GM10248 (cell line): ENCODE measurements at regions not wholly inside any gene's neighbourhood (a gene's known extent, or its start where the extent isn't known, plus 50 kb on each side); places are given as distances from the start of the nearest gene placed in this dataset.

Experiments used
- CTCF ChIA-PET: fragments of 300-600 bp; sonication (Branson Sonifier 250); formaldehyde crosslinking; extraction: SDS; loops from one replicate; lab custom pipeline; 2021; ENCODE audit warnings: antibody characterized with exemption; lab: Yijun Ruan, JAX
- POLR2A ChIA-PET: fragments of 350-650 bp; sonication (Branson Sonifier 250); formaldehyde crosslinking; extraction: SDS; loops from one replicate; lab custom pipeline; 2020; ENCODE audit warnings: antibody characterized with exemption; lab: Yijun Ruan, JAX
- DNase-seq: peaks from one replicate; pipeline ENCODE4 v3.0.0; 2012; ENCODE audit errors: extremely low spot score
- TF ChIP-seq, protein P1 (sequence below): IDR thresholded peaks from 2 replicates; pipeline ENCODE4 v1.5.1; 2012; ENCODE audit warnings: mild to moderate bottlenecking, low read depth; ENCODE audit errors: extremely low read depth, missing control alignments, control extremely low read depth

DNA sequence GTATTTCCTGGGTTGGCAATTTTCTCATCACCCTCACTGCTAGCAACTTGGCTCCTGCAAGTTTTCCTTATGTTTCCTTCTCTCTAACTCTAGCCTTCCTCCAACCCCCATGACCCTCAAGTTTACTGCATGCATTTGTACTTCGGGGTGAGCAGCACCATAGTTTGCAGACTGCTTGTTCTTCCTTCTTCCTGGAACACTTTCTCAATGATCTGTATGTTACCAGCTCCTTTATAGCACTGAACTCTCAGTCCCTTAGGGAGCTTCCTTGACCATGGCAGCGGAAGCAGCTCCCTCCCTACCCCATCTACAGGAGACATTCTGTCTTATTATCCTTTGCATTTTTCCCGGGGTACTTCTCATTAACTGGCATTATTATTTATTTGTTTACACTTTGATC lies 1089.5 kb upstream of the GYPC start:
- POLR2A ChIA-PET = no interaction called here
- no peak for DNase-seq
- CTCF ChIA-PET = no interaction called here

DNA sequence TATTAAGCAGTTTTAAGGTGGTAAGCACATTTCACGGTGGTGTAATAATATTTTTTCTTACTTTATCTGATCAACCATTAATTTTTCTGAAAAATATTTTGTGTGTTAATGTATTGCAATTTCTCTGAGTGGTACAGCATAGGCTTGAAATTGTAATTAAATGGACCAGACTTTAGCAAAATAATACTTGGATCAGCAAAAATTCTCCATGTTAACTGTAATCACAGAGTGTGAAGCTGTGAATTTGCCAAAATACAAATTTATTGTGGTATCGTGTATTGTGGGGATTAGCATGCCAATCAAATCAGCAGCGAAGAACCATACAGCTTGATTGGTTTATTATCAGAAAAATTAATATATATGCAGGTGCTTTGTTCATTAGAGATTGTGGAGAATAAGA lies 1088.9 kb upstream of the GYPC start:
- CTCF ChIA-PET = no interaction called here
- no peak for DNase-seq
- TF ChIP-seq, protein P1, sequence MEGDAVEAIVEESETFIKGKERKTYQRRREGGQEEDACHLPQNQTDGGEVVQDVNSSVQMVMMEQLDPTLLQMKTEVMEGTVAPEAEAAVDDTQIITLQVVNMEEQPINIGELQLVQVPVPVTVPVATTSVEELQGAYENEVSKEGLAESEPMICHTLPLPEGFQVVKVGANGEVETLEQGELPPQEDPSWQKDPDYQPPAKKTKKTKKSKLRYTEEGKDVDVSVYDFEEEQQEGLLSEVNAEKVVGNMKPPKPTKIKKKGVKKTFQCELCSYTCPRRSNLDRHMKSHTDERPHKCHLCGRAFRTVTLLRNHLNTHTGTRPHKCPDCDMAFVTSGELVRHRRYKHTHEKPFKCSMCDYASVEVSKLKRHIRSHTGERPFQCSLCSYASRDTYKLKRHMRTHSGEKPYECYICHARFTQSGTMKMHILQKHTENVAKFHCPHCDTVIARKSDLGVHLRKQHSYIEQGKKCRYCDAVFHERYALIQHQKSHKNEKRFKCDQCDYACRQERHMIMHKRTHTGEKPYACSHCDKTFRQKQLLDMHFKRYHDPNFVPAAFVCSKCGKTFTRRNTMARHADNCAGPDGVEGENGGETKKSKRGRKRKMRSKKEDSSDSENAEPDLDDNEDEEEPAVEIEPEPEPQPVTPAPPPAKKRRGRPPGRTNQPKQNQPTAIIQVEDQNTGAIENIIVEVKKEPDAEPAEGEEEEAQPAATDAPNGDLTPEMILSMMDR = no peak
- POLR2A ChIA-PET = no interaction called here

More for the DNA sequence above, 1089.5 kb upstream of the GYPC start:
- TF ChIP-seq, protein P1 = no peak

DNA sequence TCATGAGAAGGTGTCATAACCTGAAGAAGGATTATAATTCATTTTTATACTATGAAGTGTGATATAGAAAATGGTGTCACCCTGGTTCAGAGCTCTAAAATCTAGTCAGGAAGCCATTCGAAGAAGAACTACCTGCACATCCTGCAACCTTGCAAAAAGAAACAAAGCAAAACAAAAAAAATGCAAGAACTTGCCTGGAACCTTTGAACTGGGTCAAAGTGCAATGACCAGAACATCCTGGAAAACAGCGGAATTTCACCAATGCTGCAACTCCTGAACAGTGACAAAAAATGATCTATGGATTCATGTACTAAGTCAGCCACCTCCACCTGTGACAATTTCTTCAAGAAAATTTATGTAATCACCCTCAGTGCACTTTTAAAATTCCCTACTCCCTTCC lies 1083.3 kb upstream of the GYPC start:
- TF ChIP-seq, protein P1 = no peak
- DNase-seq = no peak
- ChIA-PET POLR2A (no interaction called here), CTCF (interaction anchor here (1.0 kb wide), 1 partner anchor 11 kb away, joined by 3 read pairs; no protein-coding TSS in a partner anchor)

DNA sequence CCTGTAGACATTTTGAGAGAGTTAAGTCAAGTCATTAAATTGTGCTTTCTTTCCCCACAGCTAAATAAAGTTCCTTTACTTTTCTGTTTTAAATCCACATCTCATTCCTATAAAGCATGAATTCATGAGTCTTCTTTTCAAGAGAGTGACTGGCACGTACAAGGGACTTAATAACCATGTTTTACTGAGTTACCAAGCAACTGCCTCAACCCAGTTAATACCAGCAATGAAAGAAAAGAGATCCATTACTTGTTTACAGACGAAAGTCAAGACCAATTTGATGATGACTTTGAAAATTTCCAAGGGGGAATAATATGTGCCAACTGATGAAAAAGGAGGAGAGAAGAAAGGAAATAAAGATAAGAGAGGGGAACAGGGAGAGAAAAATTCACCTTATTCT lies 1082.5 kb upstream of the GYPC start:
- DNase-seq = no peak
- ChIA-PET CTCF (no interaction called here), POLR2A (no interaction called here)
- TF ChIP-seq, protein P1 = no peak

DNA sequence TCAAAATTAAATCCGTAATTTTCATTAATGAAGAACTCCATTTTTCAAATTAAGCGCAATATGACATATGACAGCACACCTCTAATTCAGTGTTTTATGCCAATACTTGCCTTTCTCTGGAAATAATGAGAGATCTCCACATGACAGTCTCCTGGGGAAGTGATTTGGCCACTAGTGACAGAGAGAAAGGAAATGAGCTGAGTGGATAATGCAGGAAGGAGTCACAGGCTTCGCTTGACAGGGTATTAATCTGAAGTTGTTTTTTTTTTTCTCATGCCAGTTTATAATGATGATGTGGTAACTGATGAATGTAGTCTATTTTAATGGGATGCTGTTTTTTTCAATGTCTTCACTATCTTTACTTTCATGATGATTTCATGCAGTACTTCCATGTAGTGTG lies 1079.4 kb upstream of the GYPC start:
- POLR2A ChIA-PET = no interaction called here
- CTCF ChIA-PET = interaction anchor here (1.3 kb wide), 1 partner anchor 698 kb away, joined by 3 read pairs; no protein-coding TSS in a partner anchor
- no peak for DNase-seq
- TF ChIP-seq, protein P1 = no peak

DNA sequence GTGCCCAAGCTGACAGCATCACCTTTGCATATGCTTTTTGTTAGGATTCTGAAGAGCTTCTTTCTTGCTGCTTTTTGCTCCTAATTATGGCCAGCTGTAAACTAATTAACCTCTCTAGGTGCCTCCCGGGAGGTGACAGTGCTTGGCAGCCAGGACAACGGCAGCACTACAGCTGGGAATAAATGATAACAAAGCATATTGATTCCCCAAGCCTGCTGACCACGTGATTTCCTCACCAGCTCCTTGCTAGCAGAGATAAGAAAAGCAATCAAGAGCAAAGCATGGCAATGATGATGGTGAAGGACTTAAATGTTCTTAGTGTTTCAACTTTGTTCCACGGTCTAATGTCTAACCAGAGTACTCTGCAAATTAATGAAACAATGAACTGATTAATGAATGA lies 1074.4 kb upstream of the GYPC start:
- ChIA-PET CTCF (interaction anchor here (0.9 kb wide), 1 partner anchor 20 kb away, joined by 3 read pairs; no protein-coding TSS in a partner anchor), POLR2A (no interaction called here)
- TF ChIP-seq, protein P1 = no peak
- no peak for DNase-seq
